ENCODE measurements at regions not wholly inside any gene's neighbourhood (a gene's known extent, or its start where the extent isn't known, plus 50 kb on each side); places are given as distances from the start of the nearest gene placed in this dataset.

GRCh38 chr1:29547300-29547699, 311.0 kb downstream of the PTPRU start:
- CTCF ChIA-PET, result no interaction called here
- POLR2A ChIA-PET, result no interaction called here
- TF ChIP-seq SUZ12 (IDR thresholded peaks at IDR 0.05) (no peak), CTBP1 (IDR thresholded peaks at IDR 0.05; ENCODE audit: borderline replicate concordance) (no peak), ARNT (IDR thresholded peaks at IDR 0.05) (no peak), FOXM1 (IDR thresholded peaks at IDR 0.05; ENCODE audit: borderline replicate concordance) (no peak)
- DNase-seq (ENCODE audit: extremely low spot score), result no peak

- ChIA-PET POLR2A (no interaction called here), CTCF (no interaction called here)
- TF ChIP-seq LEF1 (IDR thresholded peaks at IDR 0.05; ENCODE audit: borderline replicate concordance) (no peak), SP1 (IDR thresholded peaks at IDR 0.05) (no peak), PKNOX1 (IDR thresholded peaks at IDR 0.05) (no peak), ARNT (IDR thresholded peaks at IDR 0.05) (no peak), BHLHE40 (IDR thresholded peaks at IDR 0.05; ENCODE audit: borderline replicate concordance) (no peak), FOXK2 (IDR thresholded peaks at IDR 0.05) (no peak), FOXA1 (IDR thresholded peaks at IDR 0.05) (no peak), SUZ12 (IDR thresholded peaks at IDR 0.05) (no peak), NFRKB (IDR thresholded peaks at IDR 0.05) (no peak), L3MBTL2 (conservative IDR thresholded peaks at IDR 0.05) (no peak), TARDBP (IDR thresholded peaks at IDR 0.05) (no peak), ELF4 (IDR thresholded peaks at IDR 0.05) (no peak)
- DNase-seq (ENCODE audit: extremely low spot score), result no peak
Observed at GRCh38 chr1:29546496-29546895, 310.2 kb downstream of the PTPRU start.

- ChIA-PET CTCF (no interaction called here), POLR2A (no interaction called here)
- TF ChIP-seq TARDBP (IDR thresholded peaks at IDR 0.05) (no peak), L3MBTL2 (conservative IDR thresholded peaks at IDR 0.05) (no peak), FOXK2 (IDR thresholded peaks at IDR 0.05) (no peak), CTBP1 (IDR thresholded peaks at IDR 0.05; ENCODE audit: borderline replicate concordance) (no peak), LEF1 (IDR thresholded peaks at IDR 0.05; ENCODE audit: borderline replicate concordance) (no peak), NFRKB (IDR thresholded peaks at IDR 0.05) (no peak), SP1 (IDR thresholded peaks at IDR 0.05) (no peak), ELF4 (IDR thresholded peaks at IDR 0.05) (no peak), FOXM1 (IDR thresholded peaks at IDR 0.05; ENCODE audit: borderline replicate concordance) (no peak), HDGF (IDR thresholded peaks at IDR 0.05; ENCODE audit: borderline replicate concordance) (no peak), ZNF384 (IDR thresholded peaks at IDR 0.05) (no peak), FOXA1 (IDR thresholded peaks at IDR 0.05) (no peak), PKNOX1 (IDR thresholded peaks at IDR 0.05) (no peak), ARNT (IDR thresholded peaks at IDR 0.05) (no peak), SUZ12 (IDR thresholded peaks at IDR 0.05) (no peak)
- DNase-seq (ENCODE audit: extremely low spot score), result no peak
Observed at GRCh38 chr1:29544406-29544805, 308.1 kb downstream of the PTPRU start.

GRCh38 chr1:29543586-29543985, 307.3 kb downstream of the PTPRU start:
- ChIA-PET POLR2A (no interaction called here), CTCF (no interaction called here)
- TF ChIP-seq BHLHE40 (IDR thresholded peaks at IDR 0.05; ENCODE audit: borderline replicate concordance) (no peak), FOXA1 (IDR thresholded peaks at IDR 0.05) (no peak), SP1 (IDR thresholded peaks at IDR 0.05) (no peak), LEF1 (IDR thresholded peaks at IDR 0.05; ENCODE audit: borderline replicate concordance) (no peak), ARNT (IDR thresholded peaks at IDR 0.05) (no peak), HDGF (IDR thresholded peaks at IDR 0.05; ENCODE audit: borderline replicate concordance) (no peak)
- no peak for DNase-seq (ENCODE audit: extremely low spot score)

- TF ChIP-seq NFRKB (IDR thresholded peaks at IDR 0.05) (no peak), ELF4 (IDR thresholded peaks at IDR 0.05) (no peak), ZNF384 (IDR thresholded peaks at IDR 0.05) (no peak), FOXK2 (IDR thresholded peaks at IDR 0.05) (no peak), SUZ12 (IDR thresholded peaks at IDR 0.05) (no peak), ARNT (IDR thresholded peaks at IDR 0.05) (no peak), HDGF (IDR thresholded peaks at IDR 0.05; ENCODE audit: borderline replicate concordance) (no peak), L3MBTL2 (conservative IDR thresholded peaks at IDR 0.05) (no peak), TARDBP (IDR thresholded peaks at IDR 0.05) (no peak), FOXM1 (IDR thresholded peaks at IDR 0.05; ENCODE audit: borderline replicate concordance) (no peak), PKNOX1 (IDR thresholded peaks at IDR 0.05) (no peak), LEF1 (IDR thresholded peaks at IDR 0.05; ENCODE audit: borderline replicate concordance) (no peak), CTBP1 (IDR thresholded peaks at IDR 0.05; ENCODE audit: borderline replicate concordance) (no peak), BHLHE40 (IDR thresholded peaks at IDR 0.05; ENCODE audit: borderline replicate concordance) (no peak), SP1 (IDR thresholded peaks at IDR 0.05) (no peak), FOXA1 (IDR thresholded peaks at IDR 0.05) (no peak)
- ChIA-PET CTCF (no interaction called here), POLR2A (no interaction called here)
- no peak for DNase-seq (ENCODE audit: extremely low spot score)
Observed at GRCh38 chr1:29542548-29542947, 306.2 kb downstream of the PTPRU start.

GRCh38 chr1:29541631-29542030, 305.3 kb downstream of the PTPRU start:
- POLR2A ChIA-PET, result no interaction called here

More at GRCh38 chr1:29541631-29542030, 305.3 kb downstream of the PTPRU start:
- no peak for TF ChIP-seq TARDBP (IDR thresholded peaks at IDR 0.05)
- TF ChIP-seq PKNOX1 (IDR thresholded peaks at IDR 0.05), result no peak
- no peak for TF ChIP-seq NFRKB (IDR thresholded peaks at IDR 0.05)
- TF ChIP-seq FOXK2 (IDR thresholded peaks at IDR 0.05), result no peak
- no peak for TF ChIP-seq L3MBTL2 (conservative IDR thresholded peaks at IDR 0.05)
- TF ChIP-seq ZNF384 (IDR thresholded peaks at IDR 0.05), result no peak
- no peak for TF ChIP-seq SP1 (IDR thresholded peaks at IDR 0.05)
- TF ChIP-seq FOXA1 (IDR thresholded peaks at IDR 0.05), result no peak
- no peak for TF ChIP-seq LEF1 (IDR thresholded peaks at IDR 0.05; ENCODE audit: borderline replicate concordance)
- no peak for TF ChIP-seq SUZ12 (IDR thresholded peaks at IDR 0.05)
- CTCF ChIA-PET, result no interaction called here
- DNase-seq (ENCODE audit: extremely low spot score), result no peak
